AG04449 (cell line): ENCODE measurements at regions not wholly inside any gene's neighbourhood (a gene's known extent, or its start where the extent isn't known, plus 50 kb on each side); places are given as distances from the start of the nearest gene placed in this dataset.

Source experiments
- CTCF ChIA-PET: fragments of 350-600 bp; formaldehyde crosslinking; extraction: SDS; loops from one replicate; lab custom pipeline; 2021; ENCODE audit warnings: antibody characterized with exemption; lab: Yijun Ruan, JAX
- POLR2A ChIA-PET: fragments of 400-600, 350-600 bp; formaldehyde crosslinking; extraction: SDS; loops from one replicate; lab custom pipeline; 2020; ENCODE audit warnings: antibody characterized with exemption, inconsistent platforms; lab: Yijun Ruan, JAX
- DNase-seq: peaks from one replicate; pipeline ENCODE4 v3.0.0-alpha.2; 2010; ENCODE audit warnings: low read depth, low spot score
- H3K4me3 ChIP-seq: 2 replicates; pipeline ENCODE4 v1.5.1; 2011; ENCODE audit warnings: low read depth, mild to moderate bottlenecking, control low read depth, low read length
- TF ChIP-seq, protein P1 (sequence below): IDR thresholded peaks from one replicate; pipeline ENCODE4 v1.5.1; 2011; ENCODE audit warnings: mild to moderate bottlenecking, moderate library complexity, low read length, control low read depth, inconsistent platforms; ENCODE audit not compliant: insufficient read depth; ENCODE audit errors: missing control alignments

DNA sequence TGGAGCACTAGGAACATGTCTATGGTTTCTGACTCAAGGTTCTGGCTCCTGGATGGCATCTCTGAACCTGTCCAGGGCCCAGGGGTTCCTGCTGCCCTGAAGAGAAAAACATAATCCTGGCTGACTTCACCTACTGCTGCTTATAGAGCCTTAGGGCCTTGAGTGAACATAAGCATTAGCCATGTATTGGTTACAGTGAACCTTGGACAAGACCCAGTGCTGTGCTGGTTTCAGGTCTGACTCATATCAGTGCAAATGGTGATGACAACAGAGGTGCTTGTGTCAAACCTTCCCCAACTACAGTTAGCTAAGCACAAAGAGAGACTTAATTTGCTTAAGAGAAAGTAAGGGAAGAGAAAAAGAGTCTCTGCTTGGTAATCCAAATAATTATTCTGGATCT is 1047.2 kb downstream of the GLUD2 start:
- no peak overlapping the region for H3K4me3 ChIP-seq
- CTCF ChIA-PET = no interaction called here
- DNase-seq = no peak

DNA sequence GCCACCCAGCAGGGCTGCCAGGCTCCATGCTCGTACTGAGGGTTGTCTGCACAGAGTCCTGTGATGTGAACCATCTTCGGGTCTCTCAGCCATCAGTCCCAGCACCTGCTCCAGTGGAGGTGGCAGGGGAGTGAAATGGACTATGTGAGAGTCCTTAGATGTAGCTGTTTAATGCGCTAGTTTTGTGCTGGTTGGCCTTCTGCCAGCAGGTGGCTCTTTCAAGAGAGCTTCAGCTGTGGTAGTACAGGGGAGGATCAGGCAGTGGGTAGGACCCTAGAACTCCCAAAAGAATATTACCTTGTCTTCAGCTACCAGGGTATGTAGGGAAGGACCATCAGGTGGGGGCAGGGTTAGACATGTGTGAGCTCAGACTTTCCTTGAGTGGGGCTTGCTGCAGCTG is 1066.0 kb downstream of the GLUD2 start:
- POLR2A ChIA-PET = no interaction called here
- CTCF ChIA-PET = no interaction called here
- H3K4me3 ChIP-seq = no peak overlapping the region
- TF ChIP-seq, protein P1, sequence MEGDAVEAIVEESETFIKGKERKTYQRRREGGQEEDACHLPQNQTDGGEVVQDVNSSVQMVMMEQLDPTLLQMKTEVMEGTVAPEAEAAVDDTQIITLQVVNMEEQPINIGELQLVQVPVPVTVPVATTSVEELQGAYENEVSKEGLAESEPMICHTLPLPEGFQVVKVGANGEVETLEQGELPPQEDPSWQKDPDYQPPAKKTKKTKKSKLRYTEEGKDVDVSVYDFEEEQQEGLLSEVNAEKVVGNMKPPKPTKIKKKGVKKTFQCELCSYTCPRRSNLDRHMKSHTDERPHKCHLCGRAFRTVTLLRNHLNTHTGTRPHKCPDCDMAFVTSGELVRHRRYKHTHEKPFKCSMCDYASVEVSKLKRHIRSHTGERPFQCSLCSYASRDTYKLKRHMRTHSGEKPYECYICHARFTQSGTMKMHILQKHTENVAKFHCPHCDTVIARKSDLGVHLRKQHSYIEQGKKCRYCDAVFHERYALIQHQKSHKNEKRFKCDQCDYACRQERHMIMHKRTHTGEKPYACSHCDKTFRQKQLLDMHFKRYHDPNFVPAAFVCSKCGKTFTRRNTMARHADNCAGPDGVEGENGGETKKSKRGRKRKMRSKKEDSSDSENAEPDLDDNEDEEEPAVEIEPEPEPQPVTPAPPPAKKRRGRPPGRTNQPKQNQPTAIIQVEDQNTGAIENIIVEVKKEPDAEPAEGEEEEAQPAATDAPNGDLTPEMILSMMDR = no peak
- DNase-seq = no peak

More for the DNA sequence above, 1047.2 kb downstream of the GLUD2 start:
- TF ChIP-seq, protein P1 = no peak
- POLR2A ChIA-PET = no interaction called here

DNA sequence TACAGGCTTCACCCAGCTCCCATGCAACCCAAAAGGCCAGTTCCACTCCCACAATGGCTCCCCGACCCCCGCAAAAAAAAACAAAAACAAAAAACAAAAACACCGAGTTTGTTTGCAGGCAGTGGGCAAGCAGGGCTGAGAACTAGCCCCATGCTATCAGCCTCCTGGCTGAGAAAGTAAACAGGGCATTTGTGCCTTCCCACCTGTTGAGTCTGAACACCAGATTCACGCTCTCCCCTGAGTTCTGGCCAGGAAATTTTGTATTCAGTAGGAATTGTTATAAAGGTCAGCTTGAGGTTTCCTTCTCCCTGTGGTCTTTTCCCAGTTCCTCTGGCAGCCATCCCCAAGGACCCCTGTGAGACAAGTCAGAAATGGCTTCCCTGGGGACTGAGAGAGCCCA is 1066.5 kb downstream of the GLUD2 start:
- ChIA-PET POLR2A (no interaction called here), CTCF (no interaction called here)
- H3K4me3 ChIP-seq = no peak overlapping the region
- TF ChIP-seq, protein P1 = no peak
- DNase-seq = no peak

DNA sequence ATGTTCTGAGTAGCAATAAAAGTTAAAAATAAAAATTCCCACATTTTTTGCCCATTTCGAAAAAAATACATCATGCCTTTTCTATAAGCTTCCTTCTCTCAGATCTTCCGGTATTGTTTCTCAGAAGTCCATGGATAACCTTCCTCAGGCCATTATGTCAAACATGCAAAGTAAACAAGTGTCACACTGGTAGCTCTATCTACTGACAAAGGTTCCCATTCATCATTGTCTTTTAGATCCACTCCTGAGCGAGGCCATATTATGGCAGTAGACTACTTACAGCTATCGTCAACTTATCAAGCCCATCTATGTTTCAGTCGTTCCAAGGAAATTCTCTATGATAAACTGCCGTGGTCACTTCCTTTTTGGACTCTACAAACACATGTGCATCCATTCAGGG is 1068.2 kb downstream of the GLUD2 start:
- TF ChIP-seq, protein P1 = no peak
- ChIA-PET POLR2A (no interaction called here), CTCF (no interaction called here)
- H3K4me3 ChIP-seq = no peak overlapping the region
- DNase-seq = no peak

DNA sequence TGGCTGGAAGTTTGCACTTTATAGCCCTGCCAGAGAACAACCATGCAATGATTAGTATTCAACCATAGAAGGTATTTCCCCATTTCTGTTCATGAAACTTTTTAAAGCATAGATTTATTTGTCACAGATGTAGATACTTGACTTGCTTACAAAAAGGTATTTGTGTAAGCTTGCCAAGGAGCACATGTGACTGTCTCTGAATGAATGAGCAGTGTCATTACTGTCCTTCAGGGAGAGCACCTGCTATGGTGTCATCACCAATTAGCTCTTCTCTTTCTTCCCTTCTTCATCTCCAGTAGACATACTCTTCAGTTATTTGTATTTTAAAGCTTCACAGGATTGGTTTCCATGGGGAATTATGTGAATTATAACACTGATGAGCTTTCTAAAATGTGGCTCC is 1064.7 kb upstream of the GRIA3 start:
- CTCF ChIA-PET = no interaction called here
- H3K4me3 ChIP-seq = no peak overlapping the region
- POLR2A ChIA-PET = no interaction called here
- TF ChIP-seq, protein P1 = no peak
- DNase-seq = no peak

DNA sequence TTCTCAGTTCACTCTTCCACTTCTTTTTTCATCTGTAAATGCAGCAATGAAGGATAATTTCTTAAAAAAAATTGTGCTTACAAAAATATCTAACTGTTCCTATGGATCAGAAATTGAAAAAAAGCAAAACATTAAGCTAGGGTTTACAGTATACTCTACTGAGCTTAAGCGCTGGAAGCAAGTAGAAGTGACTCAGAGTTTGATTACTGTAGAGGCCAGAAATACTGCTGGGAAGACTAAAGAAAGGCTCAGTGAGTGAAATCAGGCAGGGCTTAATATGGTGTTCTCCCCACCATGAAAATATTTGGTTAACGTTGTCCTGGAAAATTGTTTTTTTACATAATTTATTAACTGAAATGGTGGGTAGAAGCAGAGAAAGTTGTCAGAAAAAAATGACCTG is 1061.8 kb upstream of the GRIA3 start:
- DNase-seq = no peak
- ChIA-PET POLR2A (no interaction called here), CTCF (no interaction called here)
- no peak overlapping the region for H3K4me3 ChIP-seq
- TF ChIP-seq, protein P1 = no peak
